ENCODE measurements at regions not wholly inside any gene's neighbourhood (a gene's known extent, or its start where the extent isn't known, plus 50 kb on each side); places are given as distances from the start of the nearest gene placed in this dataset.
"Not testable (repeated sequence)": the region's sequence is repeated elsewhere in the genome, so short reads cannot be mapped to it uniquely, and the experiment has no call there.

DNA sequence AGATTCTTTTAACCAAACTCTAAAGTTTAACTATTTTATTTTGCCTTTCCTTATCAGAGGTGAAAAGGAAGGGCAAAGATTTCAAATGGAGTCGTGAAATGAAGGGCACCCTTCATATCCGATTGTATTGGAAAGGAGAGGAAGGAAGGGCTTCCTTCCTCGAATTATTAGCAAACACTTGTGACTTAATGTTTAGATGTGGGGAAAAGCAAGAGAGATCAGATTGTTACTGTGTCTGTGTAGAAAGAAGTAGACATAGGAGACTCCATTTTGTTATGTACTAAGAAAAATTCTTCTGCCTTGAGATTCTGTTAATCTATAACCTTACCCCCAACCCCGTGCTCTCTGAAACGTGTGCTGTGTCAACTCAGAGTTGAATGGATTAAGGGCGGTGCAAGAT lies 291.5 kb downstream of the ABCC12 start:
- TF ChIP-seq, protein P1, sequence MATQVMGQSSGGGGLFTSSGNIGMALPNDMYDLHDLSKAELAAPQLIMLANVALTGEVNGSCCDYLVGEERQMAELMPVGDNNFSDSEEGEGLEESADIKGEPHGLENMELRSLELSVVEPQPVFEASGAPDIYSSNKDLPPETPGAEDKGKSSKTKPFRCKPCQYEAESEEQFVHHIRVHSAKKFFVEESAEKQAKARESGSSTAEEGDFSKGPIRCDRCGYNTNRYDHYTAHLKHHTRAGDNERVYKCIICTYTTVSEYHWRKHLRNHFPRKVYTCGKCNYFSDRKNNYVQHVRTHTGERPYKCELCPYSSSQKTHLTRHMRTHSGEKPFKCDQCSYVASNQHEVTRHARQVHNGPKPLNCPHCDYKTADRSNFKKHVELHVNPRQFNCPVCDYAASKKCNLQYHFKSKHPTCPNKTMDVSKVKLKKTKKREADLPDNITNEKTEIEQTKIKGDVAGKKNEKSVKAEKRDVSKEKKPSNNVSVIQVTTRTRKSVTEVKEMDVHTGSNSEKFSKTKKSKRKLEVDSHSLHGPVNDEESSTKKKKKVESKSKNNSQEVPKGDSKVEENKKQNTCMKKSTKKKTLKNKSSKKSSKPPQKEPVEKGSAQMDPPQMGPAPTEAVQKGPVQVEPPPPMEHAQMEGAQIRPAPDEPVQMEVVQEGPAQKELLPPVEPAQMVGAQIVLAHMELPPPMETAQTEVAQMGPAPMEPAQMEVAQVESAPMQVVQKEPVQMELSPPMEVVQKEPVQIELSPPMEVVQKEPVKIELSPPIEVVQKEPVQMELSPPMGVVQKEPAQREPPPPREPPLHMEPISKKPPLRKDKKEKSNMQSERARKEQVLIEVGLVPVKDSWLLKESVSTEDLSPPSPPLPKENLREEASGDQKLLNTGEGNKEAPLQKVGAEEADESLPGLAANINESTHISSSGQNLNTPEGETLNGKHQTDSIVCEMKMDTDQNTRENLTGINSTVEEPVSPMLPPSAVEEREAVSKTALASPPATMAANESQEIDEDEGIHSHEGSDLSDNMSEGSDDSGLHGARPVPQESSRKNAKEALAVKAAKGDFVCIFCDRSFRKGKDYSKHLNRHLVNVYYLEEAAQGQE (IDR thresholded peaks at IDR 0.05; ENCODE audit: insufficient read depth in 1 of 2, low read depth in 2 of 2, low read length in 1 of 2): not testable (repeated sequence)
- not testable (repeated sequence) for TF ChIP-seq CTCF (IDR thresholded peaks at IDR 0.05)
